H1 (cell line): ENCODE measurements at regions not wholly inside any gene's neighbourhood (a gene's known extent, or its start where the extent isn't known, plus 50 kb on each side); places are given as distances from the start of the nearest gene placed in this dataset.

Experiments
- CTCF ChIA-PET: fragments of 300-600 bp; sonication (Branson Sonifier 250); formaldehyde crosslinking; loops from one replicate; lab custom pipeline; 2021; ENCODE audit not compliant: partially characterized antibody; lab: Charles Lee
- POLR2A ChIA-PET: fragments of 300-600 bp; sonication (Branson Sonifier 250); formaldehyde crosslinking; loops from one replicate; lab custom pipeline; 2021; ENCODE audit warnings: inconsistent platforms; ENCODE audit not compliant: partially characterized antibody; lab: Charles Lee
- DNase-seq, 2 experiments: peaks; one replicate each; pipeline versions ENCODE4 v3.0.0 to v3.0.0-alpha.2; 2010 to 2022; ENCODE audit warnings: low spot score in 2 of 2, low read depth in 1 of 2, mixed read lengths in 1 of 2
- FAIRE-seq: peaks from 2 replicates; lab custom pipeline; 2011; peaks lifted over from hg19 to GRCh38; lab: Jason Lieb, UNC
- H2AFZ ChIP-seq: 2 replicates; pipeline ENCODE4 v1.8.1; 2012; ENCODE audit warnings: low read length, inconsistent platforms
- H2AK5ac ChIP-seq: 2 replicates; pipeline ENCODE4 v1.6.1; 2013; ENCODE audit warnings: low read depth, low read length
- H2BK120ac ChIP-seq: replicated peaks from 2 replicates; pipeline ENCODE3; 2013; ENCODE audit warnings: low read depth, low read length, inconsistent platforms
- H2BK12ac ChIP-seq: 2 replicates; pipeline ENCODE4 v1.6.1; 2013; ENCODE audit warnings: low read depth, low read length
- H2BK15ac ChIP-seq: 2 replicates; pipeline ENCODE4 v1.6.1; 2013; ENCODE audit warnings: low read length
- H2BK20ac ChIP-seq: 2 replicates; pipeline ENCODE4 v1.6.1; 2013; ENCODE audit warnings: low read length
- H2BK5ac ChIP-seq: 2 replicates; pipeline ENCODE4 v1.6.1; 2013; ENCODE audit warnings: low read depth, low read length
- H3K14ac ChIP-seq: 2 replicates; pipeline ENCODE4 v1.6.1; 2013; ENCODE audit warnings: inconsistent platforms; ENCODE audit not compliant: insufficient read length
- H3K18ac ChIP-seq: 2 replicates; pipeline ENCODE4 v1.6.1; 2013; ENCODE audit warnings: low read length; ENCODE audit errors: extremely low read depth
- H3K23ac ChIP-seq: 2 replicates; pipeline ENCODE4 v1.6.1; 2013; ENCODE audit warnings: inconsistent platforms; ENCODE audit not compliant: insufficient read length
- H3K23me2 ChIP-seq: 2 replicates; pipeline ENCODE4 v1.6.1; 2013; ENCODE audit warnings: low read depth, low read length
- H3K27ac ChIP-seq: 2 replicates; pipeline ENCODE4 v1.6.1; 2011; ENCODE audit warnings: low read depth, low read length, inconsistent platforms
- H3K27me3 ChIP-seq, 4 experiments: replicated peaks in 1 of 4; 1 replicate in 1 of 4; 2 replicates in 3 of 4; pipeline versions ENCODE4 v1.6.1 to v1.8.1; 2011 to 2013; ENCODE audit warnings: low read length in 3 of 4, mild to moderate bottlenecking in 3 of 4, inconsistent platforms in 2 of 4, mixed read lengths in 2 of 4, moderate library complexity in 1 of 4; ENCODE audit not compliant: control insufficient read depth in 3 of 4, insufficient read depth in 3 of 4; ENCODE audit errors: extremely low read depth in 1 of 4
- H3K36me3 ChIP-seq, 4 experiments: 2 replicates each; pipeline versions ENCODE4 v1.6.1 to v1.8.1; 2011 to 2013; ENCODE audit warnings: mild to moderate bottlenecking in 4 of 4, low read length in 3 of 4, moderate library complexity in 2 of 4, control low read depth in 1 of 4, inconsistent platforms in 1 of 4; ENCODE audit not compliant: insufficient read depth in 4 of 4, control insufficient read depth in 2 of 4
- H3K4ac ChIP-seq: replicated peaks from 2 replicates; pipeline ENCODE3; 2013; ENCODE audit warnings: low read length, low read depth, mixed read lengths, inconsistent platforms; ENCODE audit not compliant: insufficient read length
- H3K4me1 ChIP-seq, 4 experiments: replicated peaks in 1 of 4; 1 replicate in 1 of 4; 2 replicates in 3 of 4; pipeline versions ENCODE4 v1.6.1 to v1.8.1; 2011 to 2013; ENCODE audit warnings: low read length in 3 of 4, inconsistent platforms in 2 of 4, mixed read lengths in 1 of 4; ENCODE audit not compliant: insufficient read depth in 4 of 4, control insufficient read depth in 3 of 4
- H3K4me2 ChIP-seq, 2 experiments: 2 replicates each; pipeline versions ENCODE4 v1.6.1 to v1.8.1; 2011 to 2013; ENCODE audit warnings: low read depth in 2 of 2, low read length in 2 of 2, control low read depth in 1 of 2, inconsistent platforms in 1 of 2, mild to moderate bottlenecking in 1 of 2; ENCODE audit not compliant: insufficient read depth in 1 of 2
- H3K4me3 ChIP-seq, 4 experiments: fragments of 200-600, 300-600 bp in 1 of 4; sonication (generic), shearing (Covaris generic), sonication (Bioruptor Twin) in 1 of 4; 2 replicates each; pipeline versions ENCODE4 v1.5.1 to v1.8.1; 2011 to 2016; ENCODE audit warnings: low read length in 4 of 4, low read depth in 3 of 4, control low read depth in 2 of 4, inconsistent platforms in 2 of 4, mild to moderate bottlenecking in 2 of 4, mixed read lengths in 1 of 4, moderate library complexity in 1 of 4; ENCODE audit not compliant: insufficient read depth in 2 of 4; ENCODE audit errors: extremely low read depth in 1 of 4
- H3K56ac ChIP-seq: replicated peaks from 2 replicates; pipeline ENCODE3; 2013; ENCODE audit warnings: low read depth, mild to moderate bottlenecking, mixed read lengths, low read length, inconsistent platforms; ENCODE audit not compliant: insufficient read length
- H3K79me1 ChIP-seq: 2 replicates; pipeline ENCODE4 v1.6.1; 2013; ENCODE audit warnings: low read depth, low read length, control low read depth
- H3K79me2 ChIP-seq, 2 experiments: 2 replicates each; pipeline versions ENCODE4 v1.6.1 to v1.8.1; 2012 to 2013; ENCODE audit warnings: low read length in 2 of 2, mild to moderate bottlenecking in 2 of 2, inconsistent platforms in 1 of 2; ENCODE audit not compliant: insufficient read depth in 2 of 2, control insufficient read depth in 1 of 2
- H3K9ac ChIP-seq, 4 experiments: replicated peaks in 1 of 4; 1 replicate in 1 of 4; 2 replicates in 3 of 4; pipeline versions ENCODE4 v1.6.1 to v1.8.1; 2011 to 2013; ENCODE audit warnings: low read depth in 3 of 4, low read length in 3 of 4, control low read depth in 2 of 4, mild to moderate bottlenecking in 2 of 4, moderate library complexity in 2 of 4, inconsistent platforms in 1 of 4; ENCODE audit errors: extremely low read depth in 1 of 4
- H3K9me3 ChIP-seq, 2 experiments: 2 replicates each; pipeline versions ENCODE4 v1.6.1 to v1.8.1; 2012 to 2013; ENCODE audit warnings: mild to moderate bottlenecking in 2 of 2, moderate library complexity in 2 of 2, control low read depth in 1 of 2, inconsistent platforms in 1 of 2, low read depth in 1 of 2, low read length in 1 of 2, mixed read lengths in 1 of 2; ENCODE audit not compliant: insufficient read depth in 2 of 2
- H4K20me1 ChIP-seq, 2 experiments: replicated peaks in 1 of 2; 2 replicates each; pipeline versions ENCODE3 to v1.8.1; 2011 to 2013; ENCODE audit warnings: inconsistent platforms in 2 of 2, low read length in 2 of 2, mild to moderate bottlenecking in 1 of 2; ENCODE audit not compliant: insufficient read depth in 2 of 2, control insufficient read depth in 1 of 2
- H4K5ac ChIP-seq: 2 replicates; pipeline ENCODE4 v1.6.1; 2013; ENCODE audit warnings: low read length, low read depth, mixed read lengths, inconsistent platforms; ENCODE audit not compliant: insufficient read length
- H4K8ac ChIP-seq: 2 replicates; pipeline ENCODE4 v1.8.0; 2013; ENCODE audit warnings: mild to moderate bottlenecking, moderate library complexity, low read length, inconsistent platforms; ENCODE audit not compliant: insufficient read depth; ENCODE audit errors: extremely low read depth
- H4K91ac ChIP-seq: replicated peaks from 2 replicates; pipeline ENCODE3; 2013; ENCODE audit warnings: low read length, mixed read lengths, inconsistent platforms; ENCODE audit not compliant: insufficient read length
- TAF1 ChIP-seq: IDR thresholded peaks from 2 replicates; pipeline ENCODE4 v1.6.1; 2011; ENCODE audit warnings: mild to moderate bottlenecking, low read depth, low read length
- WGBS, 2 experiments: shearing (Covaris generic) in 1 of 2; methylation state at CpG; one replicate each; pipeline versions ENCODE4 v1.1.6 to v1.1.7; 2013 to 2015; ENCODE audit warnings: low lambda C conversion rate in 2 of 2, mixed read lengths in 2 of 2, inconsistent platforms in 1 of 2, low coverage in 1 of 2, missing lambda C conversion rate in 1 of 2; ENCODE audit not compliant: insufficient replicate concordance in 2 of 2, insufficient coverage in 1 of 2, insufficient read length in 1 of 2; ENCODE audit errors: extremely low coverage in 1 of 2, missing lambda C conversion rate in 1 of 2; 5-methylcytosine and 5-hydroxymethylcytosine counted together

DNA sequence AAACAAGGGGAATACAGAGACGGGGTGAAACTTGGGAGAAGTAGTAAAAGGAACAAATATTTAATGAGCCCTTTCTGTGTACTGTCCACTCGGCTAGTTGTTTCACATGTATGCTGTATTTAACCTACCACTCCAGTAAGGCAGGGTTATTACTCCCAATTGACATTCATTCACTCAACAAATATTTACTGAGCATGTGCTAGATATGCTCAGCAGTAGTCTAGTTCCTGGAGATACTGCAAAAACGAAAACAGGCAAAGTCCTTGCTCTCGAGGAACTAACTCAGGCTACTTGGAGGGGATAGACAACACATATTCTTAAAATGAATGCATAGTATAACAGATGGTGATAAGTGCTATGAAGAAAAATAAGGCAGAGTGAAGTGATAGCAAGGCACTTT, 207.3 kb downstream of the SS18 start:
- Histone ChIP-seq H2BK120ac (no peak overlapping the region), H3K79me2 (no peaks in the 10 kb centered on the region), H4K20me1 (no peaks in the 10 kb centered on the region), H3K9me3 (no peaks in the 10 kb centered on the region), H3K27me3 (no peaks in the 10 kb centered on the region), H2BK20ac (no peak overlapping the region), H3K23me2 (no peaks in the 10 kb centered on the region), H3K27ac (no peak overlapping the region), H4K91ac (no peak overlapping the region), H4K5ac (no peak overlapping the region), H3K9ac (no peak overlapping the region), H3K79me1 (no peaks in the 10 kb centered on the region), H2BK5ac (no peak overlapping the region), H2AFZ (no peak overlapping the region; the same call in 1 of the 2 replicates), H3K4me3 (no peak overlapping the region), H3K14ac (no peak overlapping the region), H3K56ac (no peak overlapping the region), H3K4me1 (peaks cover 0 to 4% (median 2%) of the 10 kb centered on the region in 4 experiments; a peak in 2 of 7 replicates), H2AK5ac (no peak overlapping the region), H2BK15ac (no peak overlapping the region), H2BK12ac (no peak overlapping the region), H3K4ac (no peak overlapping the region), H3K4me2 (no peak overlapping the region), H3K36me3 (no peaks in the 10 kb centered on the region), H4K8ac (no peak overlapping the region), H3K18ac (no peak overlapping the region), H3K23ac (no peak overlapping the region)
- 92% methylated on average over 4 of the region's 4 CpGs; no CpG with 5 or more reads in 1 of the 2 experiments for WGBS, 2 experiments
- ChIA-PET CTCF (interaction anchor here (0.6 to 1.3 kb wide), 2 partner anchors 51 to 128 kb away, joined by 3 read pairs; no protein-coding TSS in a partner anchor), POLR2A (no interaction called here)
- no peak for DNase-seq
- no peak for TF ChIP-seq TAF1
- FAIRE-seq, result no peak
